ENCODE measurements at regions not wholly inside any gene's neighbourhood (a gene's known extent, or its start where the extent isn't known, plus 50 kb on each side); places are given as distances from the start of the nearest gene placed in this dataset.

DNA sequence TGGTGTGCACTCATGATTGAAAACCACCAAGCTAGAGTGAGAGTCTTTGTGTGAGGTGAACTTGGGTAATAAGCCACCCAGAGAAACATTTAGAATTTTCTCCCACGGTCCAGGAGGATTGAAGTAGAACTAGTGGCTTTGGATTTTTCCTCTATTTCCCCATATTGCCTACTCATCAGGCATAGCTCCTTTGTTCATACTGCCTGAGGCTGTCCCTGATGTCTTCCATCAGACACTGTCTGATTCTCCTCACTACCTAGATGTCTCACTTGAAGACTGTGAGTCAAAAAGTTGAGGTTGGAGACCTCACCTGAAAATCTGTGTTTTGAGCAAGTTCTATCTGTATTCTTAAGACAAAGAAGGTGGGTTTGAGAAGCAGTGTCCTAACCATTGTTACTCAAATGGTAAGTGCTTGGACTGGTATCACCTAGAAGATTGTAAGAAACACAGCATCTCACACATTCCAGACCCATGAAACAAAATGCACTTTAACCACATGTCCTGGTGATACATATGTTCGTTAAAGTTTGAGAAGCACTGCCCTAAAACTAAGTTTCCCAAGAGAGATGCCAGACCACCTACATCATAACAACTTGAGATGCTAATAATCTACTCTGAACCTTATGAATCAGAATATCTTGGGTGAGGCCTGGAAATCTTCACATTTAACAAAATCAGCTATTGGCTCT is 523.4 kb upstream of the BTBD3 start:
- H3K4me3 ChIP-seq: no peak overlapping the region
- H3K4me1 ChIP-seq (ENCODE audit: low read depth): no peaks in the 10 kb centered on the region
- DNase-seq: no peak
- intact Hi-C loops (cut with DNase I, micrococcal nuclease): no loop called here
- TF ChIP-seq, protein P1, sequence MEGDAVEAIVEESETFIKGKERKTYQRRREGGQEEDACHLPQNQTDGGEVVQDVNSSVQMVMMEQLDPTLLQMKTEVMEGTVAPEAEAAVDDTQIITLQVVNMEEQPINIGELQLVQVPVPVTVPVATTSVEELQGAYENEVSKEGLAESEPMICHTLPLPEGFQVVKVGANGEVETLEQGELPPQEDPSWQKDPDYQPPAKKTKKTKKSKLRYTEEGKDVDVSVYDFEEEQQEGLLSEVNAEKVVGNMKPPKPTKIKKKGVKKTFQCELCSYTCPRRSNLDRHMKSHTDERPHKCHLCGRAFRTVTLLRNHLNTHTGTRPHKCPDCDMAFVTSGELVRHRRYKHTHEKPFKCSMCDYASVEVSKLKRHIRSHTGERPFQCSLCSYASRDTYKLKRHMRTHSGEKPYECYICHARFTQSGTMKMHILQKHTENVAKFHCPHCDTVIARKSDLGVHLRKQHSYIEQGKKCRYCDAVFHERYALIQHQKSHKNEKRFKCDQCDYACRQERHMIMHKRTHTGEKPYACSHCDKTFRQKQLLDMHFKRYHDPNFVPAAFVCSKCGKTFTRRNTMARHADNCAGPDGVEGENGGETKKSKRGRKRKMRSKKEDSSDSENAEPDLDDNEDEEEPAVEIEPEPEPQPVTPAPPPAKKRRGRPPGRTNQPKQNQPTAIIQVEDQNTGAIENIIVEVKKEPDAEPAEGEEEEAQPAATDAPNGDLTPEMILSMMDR (IDR thresholded peaks at IDR 0.05): no peak
- ATAC-seq: no peak
- no peaks in the 10 kb centered on the region for H3K9me3 ChIP-seq
- no peaks in the 10 kb centered on the region for H3K36me3 ChIP-seq (ENCODE audit: low read depth)

- intact Hi-C loops (cut with DNase I, micrococcal nuclease): no loop called here
- no peaks in the 10 kb centered on the region for H3K9me3 ChIP-seq
- ATAC-seq (no peak), DNase-seq (no peak)
- TF ChIP-seq, protein P1 (IDR thresholded peaks at IDR 0.05): no peak
- no peaks in the 10 kb centered on the region for H3K36me3 ChIP-seq (ENCODE audit: low read depth)
- H3K4me3 ChIP-seq: no peak overlapping the region
- H3K4me1 ChIP-seq (ENCODE audit: low read depth): no peaks in the 10 kb centered on the region
Measured at GRCh38 chr20:11395581-11395980, 522.1 kb upstream of the BTBD3 start.

GRCh38 chr20:11401988-11402387 is 515.7 kb upstream of the BTBD3 start:
- H3K4me1 ChIP-seq (ENCODE audit: low read depth): no peaks in the 10 kb centered on the region
- H3K36me3 ChIP-seq (ENCODE audit: low read depth): no peaks in the 10 kb centered on the region
- H3K9me3 ChIP-seq: no peaks in the 10 kb centered on the region
- TF ChIP-seq, protein P1 (IDR thresholded peaks at IDR 0.05): no peak
- intact Hi-C loops (cut with DNase I, micrococcal nuclease): no loop called here
- no peak for ATAC-seq
- DNase-seq: no peak
- no peak overlapping the region for H3K4me3 ChIP-seq

DNA sequence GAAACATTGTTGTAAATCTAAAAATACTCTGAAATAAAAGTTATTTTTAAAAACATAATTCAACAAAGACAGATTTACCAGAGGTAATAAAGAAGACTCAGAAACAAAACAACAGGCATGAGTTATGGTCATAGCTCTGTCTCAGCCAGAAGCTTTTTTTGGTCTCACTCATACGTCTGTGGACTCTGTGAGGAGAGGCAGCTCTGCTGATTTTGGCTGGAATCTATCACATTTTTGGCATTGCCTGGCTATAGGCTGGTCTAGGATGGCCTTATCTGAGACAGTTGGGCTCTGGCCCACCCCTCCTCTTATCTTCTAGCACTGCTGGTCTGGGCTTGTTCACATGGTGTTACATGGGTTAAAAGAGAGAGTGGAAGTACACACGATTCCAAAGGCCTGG is 514.0 kb upstream of the BTBD3 start:
- ATAC-seq (no peak), DNase-seq (no peak)
- Histone ChIP-seq H3K9me3 (no peaks in the 10 kb centered on the region), H3K4me1 (ENCODE audit: low read depth) (no peaks in the 10 kb centered on the region), H3K36me3 (ENCODE audit: low read depth) (no peaks in the 10 kb centered on the region), H3K4me3 (no peak overlapping the region)
- intact Hi-C loops (cut with DNase I, micrococcal nuclease): no loop called here
- TF ChIP-seq, protein P1 (IDR thresholded peaks at IDR 0.05): no peak

DNA sequence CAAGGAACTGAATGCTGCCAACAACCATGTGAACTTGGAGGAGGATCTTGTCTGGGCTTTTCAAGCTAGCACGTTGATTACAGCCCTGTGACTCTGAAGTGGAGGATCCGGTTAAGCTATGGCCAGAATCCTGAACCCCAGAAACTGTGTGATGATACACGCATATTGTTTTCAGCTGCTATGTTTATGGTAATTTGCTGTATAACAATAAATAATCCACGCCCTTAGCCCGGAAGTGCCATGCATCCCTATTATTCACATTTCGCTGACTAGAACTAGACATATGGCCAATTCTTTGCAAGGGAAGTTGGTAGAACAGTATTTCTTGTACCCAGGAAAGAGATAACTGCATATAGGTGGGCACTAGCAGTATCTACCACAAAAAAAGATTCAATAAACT is 510.8 kb upstream of the BTBD3 start:
- no peaks in the 10 kb centered on the region for H3K4me1 ChIP-seq (ENCODE audit: low read depth)
- DNase-seq: no peak
- TF ChIP-seq, protein P1 (IDR thresholded peaks at IDR 0.05): no peak
- no peak for ATAC-seq
- intact Hi-C loops (cut with DNase I, micrococcal nuclease): no loop called here
- no peaks in the 10 kb centered on the region for H3K36me3 ChIP-seq (ENCODE audit: low read depth)
- H3K9me3 ChIP-seq: no peaks in the 10 kb centered on the region
- H3K4me3 ChIP-seq: no peak overlapping the region

- TF ChIP-seq, protein P1 (IDR thresholded peaks at IDR 0.05): no peak
- H3K4me1 ChIP-seq (ENCODE audit: low read depth): no peaks in the 10 kb centered on the region
- intact Hi-C loops (cut with DNase I, micrococcal nuclease): no loop called here
- ATAC-seq: no peak
- no peaks in the 10 kb centered on the region for H3K9me3 ChIP-seq
- no peak for DNase-seq
- no peaks in the 10 kb centered on the region for H3K36me3 ChIP-seq (ENCODE audit: low read depth)
- H3K4me3 ChIP-seq: no peak overlapping the region
Measured at GRCh38 chr20:11409561-11409960, 508.1 kb upstream of the BTBD3 start.

Measured in mucosa of descending colon (tissue), 3 donors.